HG03575 (cell line): ENCODE measurements at regions not wholly inside any gene's neighbourhood (a gene's known extent, or its start where the extent isn't known, plus 50 kb on each side); places are given as distances from the start of the nearest gene placed in this dataset.

ENCODE experiments used
- ATAC-seq: cut with Tn5 transposase; IDR thresholded peaks from one replicate; pipeline ENCODE4 v1.9.1; 2021; ENCODE audit not compliant: unreplicated experiment, insufficient number of reproducible peaks, low FRiP score; ENCODE audit errors: extremely low read depth

DNA sequence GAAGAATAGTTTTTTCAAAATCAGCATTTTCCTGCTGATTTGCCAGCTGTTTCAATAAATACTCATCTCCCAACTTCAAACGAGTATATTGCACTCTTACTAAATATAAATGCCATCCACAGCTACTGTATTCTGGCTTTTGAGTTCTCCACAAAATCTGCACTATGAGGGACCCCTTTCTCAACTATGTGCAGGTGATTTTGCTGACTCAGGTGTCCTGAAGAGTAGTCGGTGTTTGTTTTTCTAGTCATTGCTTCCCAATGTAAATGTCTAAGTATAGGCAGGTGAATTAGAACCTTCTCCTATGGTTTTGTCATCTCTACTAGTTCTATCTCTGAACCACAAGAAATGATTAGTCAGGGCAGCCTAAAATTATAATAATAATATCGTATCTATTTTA, 616.8 kb upstream of the MEF2C start:
- ATAC-seq, result no peak

DNA sequence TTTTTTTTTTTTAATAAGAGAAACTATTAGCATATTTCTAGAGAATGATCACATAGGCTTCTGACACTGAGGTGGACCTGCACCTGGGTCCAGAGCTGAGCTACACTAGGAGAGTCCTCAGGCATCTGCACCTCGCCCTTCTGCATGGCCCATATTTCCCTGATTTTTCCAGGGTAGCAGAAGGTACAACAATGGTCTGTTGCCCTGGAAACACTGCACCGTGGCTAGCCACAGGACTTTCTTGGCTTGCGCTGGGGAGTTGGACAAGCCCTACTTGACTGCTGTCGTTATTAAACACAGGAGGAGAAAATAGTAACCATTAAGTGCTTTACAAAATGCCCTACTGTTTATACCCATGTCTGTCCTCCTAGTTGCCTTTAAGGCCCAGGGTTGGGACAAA, 615.7 kb upstream of the MEF2C start:
- no peak for ATAC-seq

DNA sequence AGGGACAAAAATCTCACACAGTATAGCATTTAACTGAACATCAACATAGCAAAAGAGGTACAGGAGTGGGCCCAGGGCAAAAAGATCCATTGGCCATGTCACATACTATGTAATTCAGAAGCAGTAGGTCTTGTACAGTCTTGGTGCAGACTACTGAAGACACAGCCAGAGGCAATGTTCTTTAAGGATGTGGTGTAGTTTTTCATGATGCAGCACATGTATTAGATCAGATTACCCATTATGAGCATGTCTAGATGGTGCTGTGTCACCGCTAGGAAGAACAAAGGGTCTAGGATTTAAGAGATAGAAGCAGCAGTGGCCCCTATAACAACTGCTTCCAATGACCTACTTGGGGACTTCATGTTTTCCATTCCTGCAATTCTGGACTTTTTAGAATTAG, 610.4 kb upstream of the MEF2C start:
- no peak for ATAC-seq

DNA sequence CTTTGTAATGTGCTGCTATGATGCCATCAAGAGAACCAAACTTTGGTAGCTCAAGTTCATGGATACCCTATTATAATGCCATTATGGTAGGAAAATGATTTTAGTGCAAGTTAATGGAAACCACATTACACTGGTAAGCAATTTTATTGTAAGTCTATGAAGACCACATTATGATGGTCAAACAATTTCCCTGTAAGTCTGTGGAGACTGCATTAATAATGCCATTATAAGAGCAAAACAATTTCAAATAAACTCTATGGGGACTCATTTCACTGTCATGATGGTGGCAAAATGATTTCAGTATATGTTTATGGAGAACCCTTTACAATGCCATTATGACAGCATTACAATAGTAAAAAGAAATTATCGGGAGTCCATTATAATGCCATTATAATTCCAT, 602.0 kb upstream of the MEF2C start:
- ATAC-seq, result no peak

DNA sequence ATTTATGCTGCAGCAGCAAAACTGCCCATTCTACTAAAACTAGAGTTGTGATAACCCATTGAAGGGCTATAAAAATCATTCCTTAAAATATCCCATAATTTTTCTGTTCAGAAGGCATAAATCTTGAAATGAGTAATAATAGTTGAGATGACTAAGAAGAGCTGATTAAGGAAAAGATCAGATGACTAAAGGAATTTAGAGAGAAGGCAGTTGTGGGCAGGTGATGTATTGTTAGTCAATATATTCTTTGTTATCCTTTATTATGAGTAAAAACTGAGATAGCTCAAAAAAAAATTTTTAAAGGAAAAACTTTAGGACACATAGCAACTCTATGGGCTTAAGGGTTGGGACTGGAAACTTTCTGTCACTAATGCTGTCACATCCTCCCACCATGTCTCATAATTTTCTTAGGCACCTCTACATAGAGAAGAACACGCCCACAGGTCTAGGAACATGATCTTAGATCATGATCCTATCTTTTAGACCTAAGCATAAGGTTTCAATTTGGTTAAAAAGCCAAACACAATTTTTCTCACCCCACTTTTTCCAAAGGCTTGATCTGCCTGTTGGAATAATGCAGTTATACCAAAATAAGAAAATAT, 597.5 kb upstream of the MEF2C start:
- ATAC-seq, result no peak

DNA sequence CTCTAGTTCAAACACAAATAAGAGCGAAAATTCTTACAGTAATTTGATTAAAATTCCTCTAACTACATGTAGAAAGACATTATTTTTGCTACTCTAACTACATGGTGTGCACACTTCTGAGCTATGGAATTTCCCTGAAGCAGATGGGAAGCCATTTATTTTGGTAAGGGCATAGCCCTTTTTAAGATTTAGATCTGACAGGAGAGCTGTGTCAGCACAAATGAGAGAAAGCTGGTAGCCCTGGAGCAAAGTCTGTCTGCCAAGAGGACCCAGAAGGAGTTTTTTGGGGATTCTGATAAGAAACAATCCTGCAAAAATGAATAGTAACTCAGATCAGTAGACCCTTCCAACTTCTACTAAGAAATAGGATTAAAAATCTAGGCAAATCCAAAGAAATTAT, 595.9 kb upstream of the MEF2C start:
- no peak for ATAC-seq

DNA sequence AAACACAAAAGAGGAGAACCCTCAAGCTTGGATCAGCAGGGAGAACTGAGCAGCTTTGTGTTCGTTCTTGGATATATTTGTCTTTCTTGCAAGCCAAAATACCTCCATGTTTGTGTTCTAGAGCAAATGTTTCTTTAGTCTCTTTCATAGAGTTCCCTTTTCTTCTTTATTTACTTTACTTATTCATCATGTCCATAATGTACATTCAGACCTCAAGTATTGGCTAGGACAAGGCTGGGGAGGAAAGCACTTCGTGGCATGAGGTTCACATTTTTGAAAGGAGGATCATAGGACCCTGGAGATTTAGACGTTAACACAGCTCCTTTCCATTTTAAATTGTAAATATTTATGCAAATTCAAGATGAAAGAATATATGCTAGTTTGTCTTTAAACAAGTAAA, 590.2 kb upstream of the MEF2C start:
- no peak for ATAC-seq

DNA sequence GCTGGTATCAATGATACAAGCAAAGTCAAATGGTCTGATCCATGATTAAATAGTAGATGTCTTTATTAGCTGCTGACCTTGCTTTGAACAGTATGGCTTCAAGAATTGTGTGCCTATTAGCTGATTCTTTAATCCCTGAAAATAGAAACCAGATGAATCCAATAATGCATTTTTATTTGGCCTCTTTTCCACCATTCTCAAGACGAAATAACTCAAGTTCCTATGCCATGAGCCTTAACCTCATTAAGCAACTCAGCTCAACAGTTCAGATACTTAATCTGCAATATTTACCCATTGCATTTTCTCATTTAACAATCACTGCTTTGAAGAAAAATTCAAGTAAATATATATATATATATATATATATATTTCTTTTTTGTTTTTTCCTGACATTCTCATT, 588.6 kb upstream of the MEF2C start:
- ATAC-seq, result no peak

DNA sequence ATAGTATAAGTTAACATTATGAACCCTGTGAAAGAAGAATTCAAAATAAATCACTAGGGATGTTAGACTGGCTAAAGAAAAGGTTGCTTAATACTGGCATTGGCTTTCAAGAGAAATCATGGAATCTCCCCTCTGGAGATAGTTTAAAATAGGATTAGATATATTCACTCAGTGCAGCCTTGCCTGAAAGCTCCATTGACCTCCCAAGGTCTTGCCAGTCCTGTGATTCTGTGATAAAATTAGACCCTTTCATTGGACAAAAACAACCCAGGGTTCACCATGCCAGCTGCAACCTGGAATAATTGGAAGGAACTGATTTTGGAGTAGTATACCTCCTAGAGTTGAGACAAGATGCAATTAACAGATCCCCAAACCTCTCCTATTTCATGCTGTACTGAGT, 588.1 kb upstream of the MEF2C start:
- ATAC-seq, result no peak

DNA sequence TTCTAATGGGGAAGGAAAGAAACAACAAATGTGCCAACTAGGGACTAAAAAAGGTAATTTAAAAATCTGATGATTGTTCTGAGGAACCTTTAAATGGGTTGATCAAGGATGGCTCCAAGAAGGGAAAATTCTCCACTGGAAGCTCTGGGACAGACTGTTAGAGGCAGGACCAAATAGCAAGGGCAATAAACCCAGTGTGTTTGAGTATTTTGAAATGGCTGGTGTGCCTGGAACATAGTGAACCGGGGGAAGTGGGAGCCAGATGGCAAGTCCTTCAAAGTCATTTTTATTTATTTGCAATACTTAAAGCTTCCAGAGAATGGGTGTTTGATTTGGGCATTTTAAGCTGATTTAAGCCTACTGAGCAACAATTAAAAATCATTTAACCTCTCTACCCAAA, 587.7 kb upstream of the MEF2C start:
- ATAC-seq, result no peak

DNA sequence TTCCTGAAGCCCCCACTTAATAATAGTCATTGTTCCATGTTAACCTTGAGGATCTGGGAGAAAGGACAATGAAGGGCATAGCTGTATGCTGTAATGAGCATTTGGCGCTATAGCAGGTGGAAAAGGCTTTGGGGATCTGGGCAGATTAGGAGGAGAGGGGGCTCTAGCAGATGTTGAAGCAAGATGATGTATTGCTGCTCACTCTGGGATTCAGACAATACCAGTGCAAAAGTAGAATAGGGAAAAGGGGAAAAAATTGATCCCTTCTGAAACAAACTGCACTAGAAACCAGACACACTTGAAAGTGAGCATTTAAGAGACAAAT, 575.3 kb upstream of the MEF2C start:
- no peak for ATAC-seq

DNA sequence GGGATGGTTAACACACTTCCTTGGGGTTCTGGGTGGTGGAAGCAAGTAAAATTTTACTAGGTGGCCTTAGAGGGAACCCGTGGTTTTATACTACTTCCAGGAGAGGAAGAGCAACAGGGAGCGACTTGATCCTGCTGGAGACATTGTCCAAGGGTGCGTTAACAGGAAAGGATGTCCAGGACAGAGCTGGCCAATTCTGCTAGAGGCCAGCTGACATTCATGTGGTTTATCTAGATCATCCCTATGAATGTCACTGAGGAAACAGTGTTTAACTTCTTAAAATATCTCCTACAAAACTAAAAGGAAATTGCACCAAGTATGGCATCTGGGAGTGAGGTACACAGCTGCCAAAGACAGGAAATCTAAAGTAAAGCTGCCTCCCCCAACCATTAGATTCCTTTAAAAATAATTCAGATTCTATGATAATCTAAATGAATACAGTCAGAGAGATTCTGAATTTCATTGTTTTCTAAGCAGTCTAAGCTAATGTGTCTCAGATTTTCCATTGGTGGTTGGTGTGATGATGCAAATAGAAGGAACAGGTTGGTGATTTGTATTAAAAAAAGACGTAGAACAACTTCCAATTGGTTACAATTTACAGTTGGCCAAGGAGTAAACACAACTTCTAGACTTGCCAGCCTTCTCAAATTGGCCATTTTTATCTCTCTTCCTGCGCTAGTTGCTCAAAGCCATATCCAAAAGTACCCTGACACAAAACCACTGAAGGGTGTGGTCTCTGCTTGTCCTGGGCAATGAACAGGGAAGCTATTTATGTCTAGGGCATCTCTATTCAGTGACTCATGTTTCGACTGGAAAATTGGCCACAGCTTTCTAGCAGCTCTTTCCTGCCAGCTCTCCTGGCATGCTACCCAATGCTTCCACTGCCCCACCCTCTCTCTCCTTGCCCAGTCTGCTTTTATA, 574.7 kb upstream of the MEF2C start:
- ATAC-seq, result no peak

DNA sequence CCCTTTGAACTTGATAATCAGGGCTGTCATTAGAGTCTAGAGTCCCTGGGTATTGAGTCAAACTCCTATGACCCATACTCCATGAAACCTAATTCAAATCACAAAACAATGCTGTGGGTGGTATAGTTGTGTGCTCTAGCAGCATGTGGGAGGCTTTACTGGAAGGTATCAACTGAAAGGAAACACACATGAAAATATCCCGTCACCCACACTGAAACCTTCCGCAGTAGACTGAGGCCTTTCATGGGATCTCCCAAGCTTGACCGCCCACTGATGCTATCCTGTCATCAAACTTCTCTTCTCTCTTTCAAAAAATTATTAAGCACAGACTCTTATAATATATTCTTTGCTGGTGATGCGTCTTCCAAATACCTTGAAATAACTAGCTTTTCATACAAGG, 569.1 kb upstream of the MEF2C start:
- no peak for ATAC-seq

DNA sequence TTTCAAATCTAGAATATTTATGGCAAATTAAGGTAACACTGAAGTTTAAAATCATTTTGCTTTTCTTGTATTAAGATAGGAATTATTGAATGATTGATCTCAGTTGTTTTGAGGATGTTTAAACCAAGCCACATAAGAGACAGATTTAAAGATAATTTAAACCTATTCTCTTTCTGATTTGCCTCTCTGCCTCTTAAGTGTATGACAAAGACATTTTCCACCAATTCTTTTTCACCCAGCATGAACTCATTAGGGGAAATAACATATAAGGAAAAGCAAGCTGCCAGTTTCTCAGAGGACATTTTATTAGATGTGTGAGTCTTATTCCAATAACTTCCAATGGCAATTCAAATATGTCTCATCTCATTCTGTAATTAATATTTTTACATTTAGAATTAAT, 568.3 kb upstream of the MEF2C start:
- ATAC-seq, result no peak

DNA sequence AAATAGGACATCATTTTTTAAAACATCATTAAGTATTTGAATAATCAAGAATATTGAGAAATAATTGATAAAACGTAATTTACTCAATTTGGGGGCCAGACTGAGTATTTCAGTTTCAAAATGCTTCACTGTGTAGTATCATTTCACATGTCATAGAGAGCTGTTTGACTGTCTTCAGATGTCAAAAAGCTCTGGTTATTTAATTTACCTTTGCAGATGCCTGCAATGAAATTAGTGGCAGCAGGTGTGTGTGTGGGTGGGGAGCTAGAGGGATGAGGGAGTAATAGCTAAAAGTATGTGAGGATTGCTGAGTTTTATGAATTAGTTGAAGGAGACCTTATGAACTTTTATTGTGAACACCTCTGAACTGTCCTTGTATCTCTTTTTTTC, 567.2 kb upstream of the MEF2C start:
- ATAC-seq, result no peak

DNA sequence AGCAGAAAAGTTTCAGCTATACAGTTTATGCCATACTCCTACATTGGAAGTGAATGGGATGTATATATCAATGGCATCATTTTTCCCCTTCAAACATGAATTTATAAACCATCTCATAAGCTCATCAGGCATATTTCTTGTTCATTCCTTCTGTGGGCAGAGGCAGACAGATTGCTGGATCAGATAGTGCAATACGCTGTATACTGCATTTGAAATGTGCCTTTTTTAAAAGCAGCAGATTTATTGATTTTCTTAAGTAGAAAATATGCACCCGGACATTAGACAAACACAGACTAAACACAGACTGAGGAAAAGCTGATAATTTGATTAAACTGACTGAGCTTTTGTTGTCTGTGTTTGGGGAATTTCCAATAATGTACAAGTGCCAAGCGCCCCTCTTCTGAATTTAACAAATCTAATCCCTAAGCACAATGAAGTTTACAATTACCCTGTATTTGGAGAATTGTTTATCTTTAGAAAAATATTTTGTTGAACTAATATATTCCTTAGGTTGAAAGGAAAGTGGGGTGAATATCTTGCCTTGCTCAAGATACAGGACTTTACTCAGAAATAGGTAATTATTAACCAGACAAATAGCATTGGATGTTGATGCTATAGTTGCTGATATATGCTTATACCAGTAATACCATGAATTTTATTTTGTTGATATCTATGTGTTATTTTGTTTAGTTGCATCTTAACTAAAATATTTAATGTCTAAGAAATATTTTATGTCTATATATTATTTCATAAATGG, 566.6 kb upstream of the MEF2C start:
- no peak for ATAC-seq

DNA sequence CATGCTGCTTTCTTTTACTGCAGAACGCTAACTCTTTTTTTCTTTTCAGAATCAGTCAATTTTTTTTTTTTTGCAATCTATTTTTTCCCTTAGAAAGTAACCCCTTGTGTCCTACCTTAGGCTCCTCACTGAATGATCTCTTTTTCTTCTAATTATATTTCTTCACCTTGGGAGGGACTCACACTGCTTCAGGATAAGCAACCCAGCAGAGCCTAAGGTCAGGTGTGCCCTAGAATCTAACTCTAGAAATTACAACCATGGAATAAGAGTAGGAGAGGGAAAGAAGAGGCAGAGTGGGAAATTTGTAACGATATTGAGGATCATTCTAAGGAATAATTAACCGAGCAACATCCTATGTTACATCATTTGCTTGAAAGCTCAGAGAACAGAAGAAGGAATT, 564.0 kb upstream of the MEF2C start:
- no peak for ATAC-seq

DNA sequence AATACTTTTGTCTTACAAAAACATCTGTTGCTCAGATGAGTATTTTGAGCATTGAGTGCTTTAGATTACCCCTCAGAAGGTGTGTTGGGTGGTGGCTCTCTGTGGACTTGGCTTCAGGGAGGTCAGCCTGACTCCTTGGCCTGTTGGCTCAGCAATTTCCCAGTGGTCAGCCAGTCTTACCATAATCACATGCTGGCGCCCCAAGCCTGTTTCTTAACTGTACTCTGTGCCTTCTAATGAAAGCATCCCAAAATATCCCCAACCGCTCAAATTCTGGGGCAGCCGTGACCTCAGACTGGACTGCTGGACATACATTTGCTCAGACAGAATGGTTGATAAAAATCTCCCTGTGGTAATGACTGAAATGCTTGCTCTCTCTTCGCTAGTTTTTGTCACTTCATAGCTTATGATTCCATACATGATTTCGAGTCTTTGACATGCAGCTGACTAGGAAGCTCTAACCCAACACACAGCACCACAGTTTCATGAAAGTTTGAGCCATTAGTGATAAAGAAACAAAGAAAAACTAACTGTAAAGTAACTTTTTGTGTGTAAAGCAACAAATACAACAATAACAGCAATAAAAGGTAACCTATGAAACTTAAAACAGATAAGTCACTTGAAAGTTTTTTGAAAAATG, 562.2 kb upstream of the MEF2C start:
- ATAC-seq, result no peak

DNA sequence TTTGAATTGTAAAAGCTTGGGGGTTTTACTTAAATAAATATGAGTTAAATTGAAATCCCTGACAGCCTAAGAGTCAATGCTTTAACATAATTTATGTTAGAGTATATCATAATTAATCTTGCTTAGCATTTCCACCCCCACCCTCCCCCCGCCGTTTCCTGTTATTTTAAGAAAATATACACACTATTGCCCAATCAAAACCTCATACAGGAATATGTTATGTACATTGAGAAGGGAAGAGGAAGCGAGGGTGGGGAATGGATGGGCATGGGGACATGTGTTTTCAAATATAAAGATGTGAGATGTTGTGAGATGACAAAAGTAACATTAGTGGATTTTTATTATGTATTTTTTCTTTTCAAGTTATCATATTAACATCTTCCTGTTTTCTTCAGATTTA, 561.1 kb upstream of the MEF2C start:
- ATAC-seq, result no peak

DNA sequence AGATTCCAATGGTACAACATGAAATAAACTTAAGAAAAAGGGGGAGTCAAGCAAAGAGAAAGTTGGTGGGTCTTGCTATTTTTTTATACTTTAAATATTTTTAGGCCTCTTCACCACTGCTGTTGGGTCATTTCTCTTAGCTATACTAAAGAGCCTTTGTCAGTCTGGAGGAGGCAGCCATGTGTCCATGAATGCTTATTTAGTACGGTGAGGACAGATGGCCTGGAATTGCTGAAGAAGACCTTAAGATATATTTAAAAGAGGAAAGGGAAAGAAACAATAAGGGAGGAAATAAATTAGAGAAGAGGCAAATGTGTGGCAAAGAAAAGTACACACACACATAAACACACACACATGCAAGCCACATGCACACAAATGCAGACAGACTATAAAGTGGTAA, 560.5 kb upstream of the MEF2C start:
- ATAC-seq, result no peak
